ENCODE measurements at regions not wholly inside any gene's neighbourhood (a gene's known extent, or its start where the extent isn't known, plus 50 kb on each side); places are given as distances from the start of the nearest gene placed in this dataset.

DNA sequence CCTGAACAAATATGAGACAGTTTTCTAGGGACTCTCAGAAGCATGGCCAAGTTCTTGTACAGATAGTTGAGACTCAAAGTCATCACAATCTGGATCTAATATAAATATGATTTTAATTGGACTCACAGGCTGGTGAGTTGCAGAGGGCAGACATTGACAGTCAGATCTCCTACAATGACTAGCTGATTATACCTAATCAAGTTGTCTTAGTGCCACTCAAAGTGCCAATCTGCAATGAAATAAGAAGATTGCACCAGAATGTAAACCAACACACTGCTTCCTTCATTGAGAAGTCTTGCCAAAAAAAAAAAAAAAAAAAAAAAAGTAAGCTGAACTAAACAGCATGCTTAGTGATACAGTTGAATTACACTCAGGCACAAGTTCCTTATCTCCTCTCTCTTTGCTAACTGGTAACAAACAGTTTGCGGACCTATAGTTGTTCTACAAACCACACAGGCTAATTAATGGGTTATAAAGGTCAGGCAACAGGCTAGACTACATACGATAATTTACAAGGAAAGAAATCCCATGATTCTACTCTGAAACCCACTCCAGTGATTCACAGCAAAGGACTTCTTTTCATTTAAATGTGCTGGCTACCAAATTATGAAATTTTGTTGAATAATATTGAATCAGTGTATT lies 107.3 kb upstream of the NIPBL start:
- no peak overlapping the region for H2AFZ ChIP-seq (ENCODE audit: low read length)

DNA sequence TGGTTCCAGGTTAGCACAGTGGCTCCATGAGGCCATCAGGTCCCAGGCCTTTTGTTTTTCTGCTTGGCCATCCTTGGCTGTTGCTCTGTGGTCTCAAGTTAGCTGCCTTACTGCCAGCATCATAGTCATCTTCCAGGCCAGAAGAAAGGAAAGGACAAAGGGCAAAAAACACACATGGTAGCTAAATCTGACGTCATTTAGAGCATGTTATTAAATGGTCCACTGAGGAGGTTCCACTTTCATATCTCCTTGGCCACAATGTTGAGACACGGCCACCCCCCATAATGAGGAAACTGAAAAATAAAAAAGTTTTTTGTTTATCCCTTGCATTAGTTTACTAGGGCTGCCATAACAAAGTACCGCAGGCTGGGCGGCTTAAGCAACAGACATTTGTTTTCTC lies 106.4 kb upstream of the NIPBL start:
- Histone ChIP-seq H3K79me2 (ENCODE audit: insufficient read depth, low read length) (no peaks in the 10 kb centered on the region), H3K36me3 (ENCODE audit: insufficient read depth, low read length) (no peaks in the 10 kb centered on the region), H2AFZ (ENCODE audit: low read length) (no peak overlapping the region), H4K20me1 (ENCODE audit: insufficient read depth, low read length) (no peaks in the 10 kb centered on the region), H3K9me2 (ENCODE audit: low read depth, low read length) (no peaks in the 10 kb centered on the region), H3K9me3 (ENCODE audit: low read length) (no peaks in the 10 kb centered on the region), H3F3A (ENCODE audit: insufficient read depth, low read length) (no peaks in the 10 kb centered on the region), H3K4me3 (ENCODE audit: low read depth, low read length, poor library complexity, severe bottlenecking) (no peak overlapping the region), H3K9ac (ENCODE audit: low read length) (no peak overlapping the region), H3K4me1 (ENCODE audit: insufficient read depth, low read length, severe bottlenecking) (no peaks in the 10 kb centered on the region), H3K27ac (ENCODE audit: low read depth, low read length, poor library complexity, severe bottlenecking) (no peak overlapping the region), H3K27me3 (ENCODE audit: insufficient read depth, low read length) (no peaks in the 10 kb centered on the region), H3K4me2 (ENCODE audit: low read length) (no peak overlapping the region)
- TF ChIP-seq EZH2 (IDR thresholded peaks at IDR 0.05; ENCODE audit: borderline replicate concordance, low read length) = no peak
- TF ChIP-seq, protein P1, sequence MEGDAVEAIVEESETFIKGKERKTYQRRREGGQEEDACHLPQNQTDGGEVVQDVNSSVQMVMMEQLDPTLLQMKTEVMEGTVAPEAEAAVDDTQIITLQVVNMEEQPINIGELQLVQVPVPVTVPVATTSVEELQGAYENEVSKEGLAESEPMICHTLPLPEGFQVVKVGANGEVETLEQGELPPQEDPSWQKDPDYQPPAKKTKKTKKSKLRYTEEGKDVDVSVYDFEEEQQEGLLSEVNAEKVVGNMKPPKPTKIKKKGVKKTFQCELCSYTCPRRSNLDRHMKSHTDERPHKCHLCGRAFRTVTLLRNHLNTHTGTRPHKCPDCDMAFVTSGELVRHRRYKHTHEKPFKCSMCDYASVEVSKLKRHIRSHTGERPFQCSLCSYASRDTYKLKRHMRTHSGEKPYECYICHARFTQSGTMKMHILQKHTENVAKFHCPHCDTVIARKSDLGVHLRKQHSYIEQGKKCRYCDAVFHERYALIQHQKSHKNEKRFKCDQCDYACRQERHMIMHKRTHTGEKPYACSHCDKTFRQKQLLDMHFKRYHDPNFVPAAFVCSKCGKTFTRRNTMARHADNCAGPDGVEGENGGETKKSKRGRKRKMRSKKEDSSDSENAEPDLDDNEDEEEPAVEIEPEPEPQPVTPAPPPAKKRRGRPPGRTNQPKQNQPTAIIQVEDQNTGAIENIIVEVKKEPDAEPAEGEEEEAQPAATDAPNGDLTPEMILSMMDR (IDR thresholded peaks at IDR 0.05; ENCODE audit: low read length) = no peak

More for the DNA sequence above, 107.3 kb upstream of the NIPBL start:
- Histone ChIP-seq H3K27ac (ENCODE audit: low read depth, low read length, poor library complexity, severe bottlenecking) (no peak overlapping the region), H3K36me3 (ENCODE audit: insufficient read depth, low read length) (no peaks in the 10 kb centered on the region), H3F3A (ENCODE audit: insufficient read depth, low read length) (no peaks in the 10 kb centered on the region), H3K4me1 (ENCODE audit: insufficient read depth, low read length, severe bottlenecking) (no peaks in the 10 kb centered on the region), H3K27me3 (ENCODE audit: insufficient read depth, low read length) (no peaks in the 10 kb centered on the region), H3K9ac (ENCODE audit: low read length) (no peak overlapping the region), H3K4me3 (ENCODE audit: low read depth, low read length, poor library complexity, severe bottlenecking) (no peak overlapping the region), H3K79me2 (ENCODE audit: insufficient read depth, low read length) (no peaks in the 10 kb centered on the region), H4K20me1 (ENCODE audit: insufficient read depth, low read length) (no peaks in the 10 kb centered on the region), H3K9me3 (ENCODE audit: low read length) (no peaks in the 10 kb centered on the region), H3K9me2 (ENCODE audit: low read depth, low read length) (no peaks in the 10 kb centered on the region), H3K4me2 (ENCODE audit: low read length) (no peak overlapping the region)
- no peak for TF ChIP-seq EZH2 (IDR thresholded peaks at IDR 0.05; ENCODE audit: borderline replicate concordance, low read length)
- TF ChIP-seq, protein P1 (IDR thresholded peaks at IDR 0.05; ENCODE audit: low read length) = no peak

DNA sequence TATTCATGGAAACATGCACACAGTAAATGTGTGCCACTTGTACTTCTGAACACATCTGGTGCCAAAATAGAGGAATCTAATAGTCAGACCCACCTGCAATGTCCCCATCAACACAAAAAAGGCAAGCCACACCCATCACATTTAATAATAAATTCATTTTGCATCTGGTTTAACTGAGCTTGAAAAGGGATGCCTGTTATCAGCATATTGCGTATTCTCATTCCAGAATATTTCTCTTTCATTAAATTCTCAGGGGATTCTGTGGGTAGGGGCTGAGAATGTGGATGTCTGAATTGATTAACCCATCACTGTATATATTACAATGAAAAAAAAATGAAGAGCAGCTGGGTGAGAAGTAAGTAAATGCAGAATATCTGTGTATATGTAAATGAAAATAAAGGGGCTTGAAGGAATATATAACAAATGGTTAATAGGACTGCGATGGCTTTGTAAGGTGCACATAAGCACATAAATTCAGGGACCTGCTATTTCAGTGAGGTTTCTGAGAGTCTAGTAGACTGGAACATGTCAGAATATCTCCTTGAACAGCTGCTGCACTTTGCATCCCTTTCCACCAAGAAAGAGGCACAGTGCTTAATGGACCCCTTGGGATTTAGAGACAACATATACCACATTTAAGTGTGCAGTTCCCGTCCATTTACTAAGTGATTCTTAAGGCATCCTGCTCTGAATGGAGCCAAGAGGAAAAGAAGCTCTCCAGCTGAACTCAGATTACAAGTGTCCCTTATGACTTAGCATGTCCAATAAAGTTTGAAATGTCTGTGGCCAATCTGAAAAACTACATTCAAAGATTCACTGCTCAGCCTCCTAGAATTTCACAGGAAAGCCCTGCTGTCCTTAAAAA lies 104.1 kb upstream of the NIPBL start:
- H3K9me3 ChIP-seq (ENCODE audit: low read length) = no peaks in the 10 kb centered on the region
- H2AFZ ChIP-seq (ENCODE audit: low read length) = no peak overlapping the region
- no peak overlapping the region for H3K9ac ChIP-seq (ENCODE audit: low read length)
- TF ChIP-seq, protein P1 (IDR thresholded peaks at IDR 0.05; ENCODE audit: low read length) = no peak
- TF ChIP-seq EZH2 (IDR thresholded peaks at IDR 0.05; ENCODE audit: borderline replicate concordance, low read length) = no peak
- no peaks in the 10 kb centered on the region for H3F3A ChIP-seq (ENCODE audit: insufficient read depth, low read length)
- no peak overlapping the region for H3K27ac ChIP-seq (ENCODE audit: low read depth, low read length, poor library complexity, severe bottlenecking)
- no peak overlapping the region for H3K4me3 ChIP-seq (ENCODE audit: low read depth, low read length, poor library complexity, severe bottlenecking)
- H3K36me3 ChIP-seq (ENCODE audit: insufficient read depth, low read length) = no peaks in the 10 kb centered on the region
- H3K9me2 ChIP-seq (ENCODE audit: low read depth, low read length) = no peaks in the 10 kb centered on the region
- no peaks in the 10 kb centered on the region for H3K79me2 ChIP-seq (ENCODE audit: insufficient read depth, low read length)
- no peak overlapping the region for H3K4me2 ChIP-seq (ENCODE audit: low read length)
- no peaks in the 10 kb centered on the region for H3K27me3 ChIP-seq (ENCODE audit: insufficient read depth, low read length)
- H4K20me1 ChIP-seq (ENCODE audit: insufficient read depth, low read length) = no peaks in the 10 kb centered on the region
- H3K4me1 ChIP-seq (ENCODE audit: insufficient read depth, low read length, severe bottlenecking) = no peaks in the 10 kb centered on the region
